ENCODE measurements at regions not wholly inside any gene's neighbourhood (a gene's known extent, or its start where the extent isn't known, plus 50 kb on each side); places are given as distances from the start of the nearest gene placed in this dataset.

DNA sequence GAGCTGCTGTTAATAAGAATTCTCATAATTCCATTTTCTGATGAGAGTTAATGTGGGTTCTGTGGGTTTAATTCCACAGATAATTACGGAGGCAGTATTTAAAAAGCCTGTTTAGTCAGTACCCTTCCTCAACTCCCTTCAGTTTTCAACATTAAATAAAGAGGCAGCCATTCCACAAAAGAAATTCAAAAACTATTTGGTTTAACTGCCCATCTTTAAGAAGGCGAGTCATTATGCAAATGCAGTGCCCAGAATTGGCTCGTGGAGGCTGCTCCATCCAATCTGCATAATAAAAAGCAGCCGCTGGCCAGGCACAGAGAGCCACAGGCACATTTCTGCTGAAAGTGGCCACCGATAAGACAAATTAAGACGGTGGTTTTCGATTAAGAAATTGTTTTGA, 194.4 kb upstream of the TOX3 start:
- no peak for TF ChIP-seq POLR2A (IDR thresholded peaks at IDR 0.05)
- TF ChIP-seq, protein P1, sequence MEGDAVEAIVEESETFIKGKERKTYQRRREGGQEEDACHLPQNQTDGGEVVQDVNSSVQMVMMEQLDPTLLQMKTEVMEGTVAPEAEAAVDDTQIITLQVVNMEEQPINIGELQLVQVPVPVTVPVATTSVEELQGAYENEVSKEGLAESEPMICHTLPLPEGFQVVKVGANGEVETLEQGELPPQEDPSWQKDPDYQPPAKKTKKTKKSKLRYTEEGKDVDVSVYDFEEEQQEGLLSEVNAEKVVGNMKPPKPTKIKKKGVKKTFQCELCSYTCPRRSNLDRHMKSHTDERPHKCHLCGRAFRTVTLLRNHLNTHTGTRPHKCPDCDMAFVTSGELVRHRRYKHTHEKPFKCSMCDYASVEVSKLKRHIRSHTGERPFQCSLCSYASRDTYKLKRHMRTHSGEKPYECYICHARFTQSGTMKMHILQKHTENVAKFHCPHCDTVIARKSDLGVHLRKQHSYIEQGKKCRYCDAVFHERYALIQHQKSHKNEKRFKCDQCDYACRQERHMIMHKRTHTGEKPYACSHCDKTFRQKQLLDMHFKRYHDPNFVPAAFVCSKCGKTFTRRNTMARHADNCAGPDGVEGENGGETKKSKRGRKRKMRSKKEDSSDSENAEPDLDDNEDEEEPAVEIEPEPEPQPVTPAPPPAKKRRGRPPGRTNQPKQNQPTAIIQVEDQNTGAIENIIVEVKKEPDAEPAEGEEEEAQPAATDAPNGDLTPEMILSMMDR (IDR thresholded peaks at IDR 0.05): no peak
